ENCODE measurements at regions not wholly inside any gene's neighbourhood (a gene's known extent, or its start where the extent isn't known, plus 50 kb on each side); places are given as distances from the start of the nearest gene placed in this dataset.

GRCh38 chr2:555164-555922 lies 121.9 kb downstream of the TMEM18 start:
- intact Hi-C loops (cut with DNase I; ENCODE audit: low total_unique reads) = no loop called here
- WGBS, 2 donors = 57 to 64% methylated on average over 12 of the region's 12 CpGs
- no peak overlapping the region for H3K4me3 ChIP-seq (ENCODE audit: low read depth, poor library complexity, severe bottlenecking)
- DNase-seq (ENCODE audit: low spot score in 2 of 2) = no peak
- TF ChIP-seq, protein P1, sequence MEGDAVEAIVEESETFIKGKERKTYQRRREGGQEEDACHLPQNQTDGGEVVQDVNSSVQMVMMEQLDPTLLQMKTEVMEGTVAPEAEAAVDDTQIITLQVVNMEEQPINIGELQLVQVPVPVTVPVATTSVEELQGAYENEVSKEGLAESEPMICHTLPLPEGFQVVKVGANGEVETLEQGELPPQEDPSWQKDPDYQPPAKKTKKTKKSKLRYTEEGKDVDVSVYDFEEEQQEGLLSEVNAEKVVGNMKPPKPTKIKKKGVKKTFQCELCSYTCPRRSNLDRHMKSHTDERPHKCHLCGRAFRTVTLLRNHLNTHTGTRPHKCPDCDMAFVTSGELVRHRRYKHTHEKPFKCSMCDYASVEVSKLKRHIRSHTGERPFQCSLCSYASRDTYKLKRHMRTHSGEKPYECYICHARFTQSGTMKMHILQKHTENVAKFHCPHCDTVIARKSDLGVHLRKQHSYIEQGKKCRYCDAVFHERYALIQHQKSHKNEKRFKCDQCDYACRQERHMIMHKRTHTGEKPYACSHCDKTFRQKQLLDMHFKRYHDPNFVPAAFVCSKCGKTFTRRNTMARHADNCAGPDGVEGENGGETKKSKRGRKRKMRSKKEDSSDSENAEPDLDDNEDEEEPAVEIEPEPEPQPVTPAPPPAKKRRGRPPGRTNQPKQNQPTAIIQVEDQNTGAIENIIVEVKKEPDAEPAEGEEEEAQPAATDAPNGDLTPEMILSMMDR (IDR thresholded peaks at IDR 0.05) = no peak
- no peak for TF ChIP-seq POLR2A (IDR thresholded peaks at IDR 0.05)

DNA sequence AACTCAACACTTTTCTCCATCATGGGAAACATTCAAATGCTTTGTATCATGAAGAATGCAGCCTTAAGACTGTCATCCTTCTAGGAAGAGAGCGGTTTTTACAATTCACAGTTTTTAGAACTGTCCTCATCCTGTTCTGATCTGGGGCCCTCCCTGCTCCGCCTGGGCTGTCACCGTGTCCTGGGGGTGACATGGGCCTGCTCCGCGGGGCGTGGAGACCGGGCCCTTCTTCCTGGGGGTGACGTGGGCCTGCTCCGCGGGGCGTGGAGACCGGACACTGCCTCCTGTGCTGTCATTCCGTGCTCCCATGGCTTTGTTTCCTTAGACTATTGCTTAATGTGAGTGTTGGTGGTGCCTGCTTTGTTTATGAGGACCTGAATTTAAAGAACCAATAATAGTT lies 122.8 kb downstream of the TMEM18 start:
- H3K4me3 ChIP-seq (ENCODE audit: low read depth, poor library complexity, severe bottlenecking) = no peak overlapping the region
- 79 to 89% methylated on average over 13 of the region's 13 CpGs for WGBS, 2 donors
- TF ChIP-seq, protein P1 (IDR thresholded peaks at IDR 0.05) = no peak
- no peak for TF ChIP-seq POLR2A (IDR thresholded peaks at IDR 0.05)
- DNase-seq (ENCODE audit: low spot score in 2 of 2) = no peak
- intact Hi-C loops (cut with DNase I; ENCODE audit: low total_unique reads) = no loop called here

- no peak for DNase-seq (ENCODE audit: low spot score in 2 of 2)
- 73 to 78% methylated on average over 14 of the region's 14 CpGs for WGBS, 2 donors
- no peak for TF ChIP-seq POLR2A (IDR thresholded peaks at IDR 0.05)
- TF ChIP-seq, protein P1 (IDR thresholded peaks at IDR 0.05) = no peak
- H3K4me3 ChIP-seq (ENCODE audit: low read depth, poor library complexity, severe bottlenecking) = no peak overlapping the region
- intact Hi-C loops (cut with DNase I; ENCODE audit: low total_unique reads) = no loop called here
These were observed 124.3 kb downstream of the TMEM18 start for GRCh38 chr2:552906-553305.

DNA sequence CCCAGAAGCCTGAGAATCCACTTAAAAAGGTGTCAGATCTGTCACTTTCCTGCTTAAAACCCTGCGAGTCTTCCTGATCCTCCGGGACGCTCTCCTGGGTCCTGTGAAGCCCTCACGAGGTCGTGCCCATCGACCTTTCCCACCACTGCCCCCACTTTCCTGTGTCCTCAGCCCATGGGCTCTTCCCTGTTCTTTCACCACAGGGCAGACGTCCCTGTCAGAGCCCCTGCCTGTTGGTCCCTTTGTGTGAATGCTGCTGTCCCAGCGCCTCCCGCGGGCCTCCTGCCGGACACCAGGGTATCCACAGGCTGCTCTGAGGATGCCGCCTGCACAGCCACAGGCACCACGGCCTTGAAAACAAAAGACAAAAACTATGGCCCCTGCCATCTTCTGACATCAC lies 125.6 kb downstream of the TMEM18 start:
- H3K4me3 ChIP-seq (ENCODE audit: low read depth, poor library complexity, severe bottlenecking) = no peak overlapping the region
- 81 to 90% methylated on average over 13 of the region's 13 CpGs for WGBS, 2 donors
- no peak for DNase-seq (ENCODE audit: low spot score in 2 of 2)
- TF ChIP-seq POLR2A (IDR thresholded peaks at IDR 0.05) = no peak
- TF ChIP-seq, protein P1 (IDR thresholded peaks at IDR 0.05) = no peak
- intact Hi-C loops (cut with DNase I; ENCODE audit: low total_unique reads) = no loop called here

DNA sequence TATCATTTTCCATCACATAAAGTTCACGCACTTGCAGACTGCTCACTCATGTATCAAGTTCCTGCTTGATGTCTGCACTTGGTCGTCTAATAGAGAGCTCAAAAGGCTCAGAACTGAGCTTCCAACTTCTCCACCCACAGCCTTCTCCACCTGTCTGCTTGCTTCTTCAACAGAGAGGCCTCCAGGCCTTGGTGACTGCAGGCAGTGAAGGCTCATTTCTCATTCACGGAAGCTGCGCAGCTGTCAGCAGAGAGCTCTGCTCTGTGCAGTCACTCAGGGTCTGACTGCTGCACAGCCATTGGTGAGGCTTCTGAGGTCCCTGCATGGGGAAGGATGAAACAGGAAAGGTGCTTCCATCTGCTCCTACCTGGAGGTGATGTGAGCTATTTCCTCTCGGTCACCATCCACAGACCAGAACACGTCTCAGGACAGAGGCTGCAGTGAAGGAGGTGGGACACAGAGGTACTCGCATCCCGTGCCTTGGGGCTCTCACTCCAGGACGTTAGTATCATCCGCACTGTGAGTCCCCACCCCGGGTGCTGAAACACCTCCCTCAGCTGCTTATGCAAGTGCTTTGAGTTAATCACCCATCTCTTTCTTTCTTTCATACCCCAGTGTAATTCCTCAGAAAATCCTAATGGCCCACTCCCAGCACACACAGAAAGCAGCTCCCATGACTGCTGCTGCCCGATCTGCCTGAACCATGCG lies 126.2 kb downstream of the TMEM18 start:
- TF ChIP-seq, protein P1 (IDR thresholded peaks at IDR 0.05) = no peak
- no peak overlapping the region for H3K4me3 ChIP-seq (ENCODE audit: low read depth, poor library complexity, severe bottlenecking)
- intact Hi-C loops (cut with DNase I; ENCODE audit: low total_unique reads) = no loop called here
- DNase-seq (ENCODE audit: low spot score in 2 of 2) = no peak
- WGBS, 2 donors = 74 to 76% methylated on average over 12 to 13 of the region's 13 CpGs
